ENCODE measurements at regions not wholly inside any gene's neighbourhood (a gene's known extent, or its start where the extent isn't known, plus 50 kb on each side); places are given as distances from the start of the nearest gene placed in this dataset.

GRCh38 chrX:39874202-39874816 lies 223.4 kb downstream of the BCOR start:
- TF ChIP-seq, protein P1, sequence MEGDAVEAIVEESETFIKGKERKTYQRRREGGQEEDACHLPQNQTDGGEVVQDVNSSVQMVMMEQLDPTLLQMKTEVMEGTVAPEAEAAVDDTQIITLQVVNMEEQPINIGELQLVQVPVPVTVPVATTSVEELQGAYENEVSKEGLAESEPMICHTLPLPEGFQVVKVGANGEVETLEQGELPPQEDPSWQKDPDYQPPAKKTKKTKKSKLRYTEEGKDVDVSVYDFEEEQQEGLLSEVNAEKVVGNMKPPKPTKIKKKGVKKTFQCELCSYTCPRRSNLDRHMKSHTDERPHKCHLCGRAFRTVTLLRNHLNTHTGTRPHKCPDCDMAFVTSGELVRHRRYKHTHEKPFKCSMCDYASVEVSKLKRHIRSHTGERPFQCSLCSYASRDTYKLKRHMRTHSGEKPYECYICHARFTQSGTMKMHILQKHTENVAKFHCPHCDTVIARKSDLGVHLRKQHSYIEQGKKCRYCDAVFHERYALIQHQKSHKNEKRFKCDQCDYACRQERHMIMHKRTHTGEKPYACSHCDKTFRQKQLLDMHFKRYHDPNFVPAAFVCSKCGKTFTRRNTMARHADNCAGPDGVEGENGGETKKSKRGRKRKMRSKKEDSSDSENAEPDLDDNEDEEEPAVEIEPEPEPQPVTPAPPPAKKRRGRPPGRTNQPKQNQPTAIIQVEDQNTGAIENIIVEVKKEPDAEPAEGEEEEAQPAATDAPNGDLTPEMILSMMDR (optimal IDR thresholded peaks at IDR 0.05 in 1 of 3, IDR thresholded peaks at IDR 0.05 in 1 of 3, conservative IDR thresholded peaks at IDR 0.05 in 1 of 3; ENCODE audit: extremely low read depth in 1 of 3, insufficient read depth in 2 of 3, low read length in 3 of 3) = no peak
- no peak for TF ChIP-seq EZH2 (IDR thresholded peaks at IDR 0.05; ENCODE audit: low read length)

All from keratinocyte (primary cell).